ENCODE measurements at regions not wholly inside any gene's neighbourhood (a gene's known extent, or its start where the extent isn't known, plus 50 kb on each side); places are given as distances from the start of the nearest gene placed in this dataset.
A peak's percentile ranks its signal among the peaks of the same experiment; 100 is the strongest.

DNA sequence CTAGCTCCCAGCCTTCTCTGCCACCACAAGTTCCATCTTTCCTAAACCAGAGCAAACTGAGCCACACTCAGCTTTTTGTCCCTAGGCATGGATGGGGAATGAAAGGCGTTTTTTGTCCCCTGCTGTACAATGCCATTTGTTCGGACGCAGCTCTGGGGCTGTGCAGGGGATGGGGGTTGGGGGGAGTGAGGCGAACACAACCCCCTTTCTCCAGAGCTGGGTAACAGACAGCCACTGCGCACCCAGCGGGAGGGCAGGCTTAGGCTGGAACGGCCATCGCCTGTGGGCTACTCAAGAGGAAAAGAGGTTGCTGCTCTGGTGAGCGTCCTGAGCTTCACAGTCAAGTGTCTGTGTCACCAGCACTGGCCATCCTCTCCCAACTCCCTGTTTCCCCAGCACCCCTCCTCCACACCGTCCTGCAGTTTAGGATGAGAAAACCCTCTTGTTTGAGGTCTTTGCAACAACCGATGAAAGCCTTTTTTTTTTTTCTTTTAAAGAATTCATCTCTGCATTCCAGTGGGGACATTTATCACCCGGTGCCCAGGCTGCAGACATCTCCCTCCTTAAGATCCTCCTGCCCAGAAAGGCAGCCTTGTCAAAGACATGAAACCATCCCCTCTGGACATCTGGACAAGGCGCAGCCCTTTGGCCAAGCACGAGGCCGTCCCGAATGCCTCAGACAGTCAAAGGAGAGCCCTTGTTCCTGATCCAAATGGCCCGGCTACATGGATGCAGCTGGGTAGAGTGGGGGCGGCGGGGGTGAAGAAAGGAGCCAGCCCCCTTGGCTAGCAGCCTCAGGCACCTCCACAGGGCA, 419.6 kb downstream of the BCOR start (continued):
- no peak for TF ChIP-seq KAT8 (IDR thresholded peaks at IDR 0.05; ENCODE audit: low read depth)
- TF ChIP-seq SRSF3 (IDR thresholded peaks at IDR 0.05; ENCODE audit: insufficient read depth, low read length) = no peak
- TF ChIP-seq, protein P1, sequence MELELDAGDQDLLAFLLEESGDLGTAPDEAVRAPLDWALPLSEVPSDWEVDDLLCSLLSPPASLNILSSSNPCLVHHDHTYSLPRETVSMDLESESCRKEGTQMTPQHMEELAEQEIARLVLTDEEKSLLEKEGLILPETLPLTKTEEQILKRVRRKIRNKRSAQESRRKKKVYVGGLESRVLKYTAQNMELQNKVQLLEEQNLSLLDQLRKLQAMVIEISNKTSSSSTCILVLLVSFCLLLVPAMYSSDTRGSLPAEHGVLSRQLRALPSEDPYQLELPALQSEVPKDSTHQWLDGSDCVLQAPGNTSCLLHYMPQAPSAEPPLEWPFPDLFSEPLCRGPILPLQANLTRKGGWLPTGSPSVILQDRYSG (tag; conservative IDR thresholded peaks at IDR 0.05; ENCODE audit: low read depth) = no peak

DNA sequence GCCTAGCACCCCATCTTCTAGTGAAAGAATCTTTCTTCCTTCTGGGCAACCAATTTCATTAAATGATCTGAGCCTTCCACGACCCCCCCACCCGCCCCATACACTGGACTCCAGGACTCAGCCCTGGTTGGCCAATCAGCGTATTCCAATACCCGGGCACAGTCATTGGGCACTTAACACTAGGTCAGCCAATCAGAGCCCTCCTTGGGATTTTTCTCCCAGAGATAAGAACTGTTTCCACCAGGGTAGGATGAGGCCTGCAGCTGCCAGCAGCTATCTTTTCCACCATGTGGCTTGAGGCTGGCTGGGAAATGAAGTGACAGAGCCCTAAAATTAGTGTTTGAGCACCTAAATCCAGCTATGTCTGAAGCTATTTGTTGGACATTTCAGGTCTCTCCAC, 418.8 kb downstream of the BCOR start:
- WGBS (ENCODE audit: insufficient coverage, low coverage, missing lambda C conversion rate) = 14% methylated on average over 4 of the region's 4 CpGs
- no peak overlapping the region for H3K4me2 ChIP-seq (ENCODE audit: insufficient read depth, low read length)
- H3K36me3 ChIP-seq (ENCODE audit: control insufficient read depth, insufficient read depth, low read length) = no peaks in the 10 kb centered on the region
- ChIA-PET POLR2A (no interaction called here), CTCF (ENCODE audit: low intra/inter-chr PET ratio) (no interaction called here)
- H3K9me1 ChIP-seq (ENCODE audit: control insufficient read depth, insufficient read depth, low read length) = no peaks in the 10 kb centered on the region
- TF ChIP-seq TCF3 (CRISPR knock-in tag; IDR thresholded peaks at IDR 0.05) = peak; percentile 16; the same call in 1 of the 2 replicates
- TF ChIP-seq, protein P2, sequence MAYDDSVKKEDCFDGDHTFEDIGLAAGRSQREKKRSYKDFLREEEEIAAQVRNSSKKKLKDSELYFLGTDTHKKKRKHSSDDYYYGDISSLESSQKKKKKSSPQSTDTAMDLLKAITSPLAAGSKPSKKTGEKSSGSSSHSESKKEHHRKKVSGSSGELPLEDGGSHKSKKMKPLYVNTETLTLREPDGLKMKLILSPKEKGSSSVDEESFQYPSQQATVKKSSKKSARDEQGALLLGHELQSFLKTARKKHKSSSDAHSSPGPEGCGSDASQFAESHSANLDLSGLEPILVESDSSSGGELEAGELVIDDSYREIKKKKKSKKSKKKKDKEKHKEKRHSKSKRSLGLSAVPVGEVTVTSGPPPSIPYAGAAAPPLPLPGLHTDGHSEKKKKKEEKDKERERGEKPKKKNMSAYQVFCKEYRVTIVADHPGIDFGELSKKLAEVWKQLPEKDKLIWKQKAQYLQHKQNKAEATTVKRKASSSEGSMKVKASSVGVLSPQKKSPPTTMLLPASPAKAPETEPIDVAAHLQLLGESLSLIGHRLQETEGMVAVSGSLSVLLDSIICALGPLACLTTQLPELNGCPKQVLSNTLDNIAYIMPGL (CRISPR knock-in tag; IDR thresholded peaks at IDR 0.05) = no peak
- ATAC-seq = no peak
- H2AFZ ChIP-seq (ENCODE audit: low read depth, low read length) = no peak overlapping the region
- FAIRE-seq = no peak
- no peaks in the 10 kb centered on the region for H3K9me3 ChIP-seq (replicated peaks; ENCODE audit: control insufficient read depth, insufficient read depth, low read depth, low read length)
- no peaks in the 10 kb centered on the region for H3K79me2 ChIP-seq (ENCODE audit: control insufficient read depth, insufficient read depth, low read length)
- no peaks in the 10 kb centered on the region for H3K27me3 ChIP-seq (ENCODE audit: control insufficient read depth in 2 of 2, insufficient read depth in 2 of 2, low read length in 2 of 2)
- DNase-seq (ENCODE audit: extremely low read depth in 1 of 4, low spot score in 3 of 4) = peak in 3 of 4 experiments; percentile 30 to 37 (median 33)
- H3K27ac ChIP-seq (ENCODE audit: extremely low read depth, low read depth, low read length) = no peak overlapping the region
- no TSS peak for BruUV-seq (replicated peaks)
- no peak overlapping the region for H3K9ac ChIP-seq (ENCODE audit: insufficient read depth in 1 of 2, low read depth in 2 of 2, low read length in 2 of 2)
- peaks cover 0 to 3% of the 10 kb centered on the region in 2 experiments; a peak in 3 of 5 replicates for H3K4me1 ChIP-seq (replicated peaks in 1 of 2; ENCODE audit: control insufficient read depth in 2 of 2, insufficient read depth in 2 of 2, low read length in 2 of 2)
- H4K20me1 ChIP-seq (replicated peaks; ENCODE audit: control insufficient read depth, insufficient read depth, low read length) = no peaks in the 10 kb centered on the region
- intact Hi-C loops (cut with micrococcal nuclease) = no loop called here
- in situ Hi-C loops (cut with MboI) = no loop called here
- H3K4me3 ChIP-seq = no peak overlapping the region
